ENCODE measurements at regions not wholly inside any gene's neighbourhood (a gene's known extent, or its start where the extent isn't known, plus 50 kb on each side); places are given as distances from the start of the nearest gene placed in this dataset.

DNA sequence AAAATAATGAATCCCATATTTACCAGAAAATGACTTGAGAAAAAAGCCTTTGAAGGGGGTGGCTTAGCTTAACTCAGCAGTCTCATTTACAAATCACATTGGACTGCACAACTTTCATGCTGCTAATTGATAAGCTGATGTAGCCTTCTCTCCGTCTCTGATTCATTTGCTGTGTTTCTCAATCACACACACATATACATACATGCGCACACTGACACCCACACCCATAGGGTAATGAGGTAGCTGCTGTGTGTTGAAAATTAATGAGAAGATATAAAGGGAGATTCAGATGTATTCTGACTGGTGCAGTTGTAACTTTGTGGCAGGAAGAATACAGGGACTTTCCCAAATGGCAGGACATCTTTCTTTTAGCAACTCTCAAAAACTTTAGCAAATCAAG, 141.9 kb upstream of the GCFC2 start:
- no peak for TF ChIP-seq ZNF747 (tag by site-specific recombination; IDR thresholded peaks at IDR 0.05)
- no peak for TF ChIP-seq ZFP41 (tag by site-specific recombination; IDR thresholded peaks at IDR 0.05; ENCODE audit: borderline replicate concordance)
- no peak for TF ChIP-seq MYNN (tag by site-specific recombination; IDR thresholded peaks at IDR 0.05; ENCODE audit: borderline replicate concordance)

Measured in HEK293 (cell line).